Omental fat pad (tissue), 3 donors: ENCODE measurements at regions not wholly inside any gene's neighbourhood (a gene's known extent, or its start where the extent isn't known, plus 50 kb on each side); places are given as distances from the start of the nearest gene placed in this dataset.

Experiments
- ATAC-seq: fragments of 150-250 bp; one replicate; pipeline ENCODE4 v1.9.1; 2016; ENCODE audit warnings: mild to moderate bottlenecking, moderate library complexity; ENCODE audit not compliant: low FRiP score
- DNase-seq: peaks from one replicate; pipeline ENCODE4 v3.0.0-alpha.2; 2019; ENCODE audit warnings: low spot score
- CTCF ChIP-seq, 3 donors: fragments of 450-650 bp; IDR thresholded peaks; one replicate each; pipeline ENCODE4 v1.5.1; 2016 to 2017; ENCODE audit warnings: antibody characterized with exemption in 3 of 3, mild to moderate bottlenecking in 3 of 3, moderate library complexity in 2 of 3

- DNase-seq: no peak
- no peak for ATAC-seq
- TF ChIP-seq CTCF (IDR thresholded peaks at IDR 0.05): no peak
Observed at GRCh38 chr3:194995334-194995733, 275.6 kb downstream of the XXYLT1 start.

GRCh38 chr3:194995922-194996321 lies 275.0 kb downstream of the XXYLT1 start:
- ATAC-seq (no peak), DNase-seq (no peak)
- TF ChIP-seq CTCF (IDR thresholded peaks at IDR 0.05): no peak

- DNase-seq: no peak
- TF ChIP-seq CTCF (IDR thresholded peaks at IDR 0.05): no peak
- no peak for ATAC-seq
Observed at GRCh38 chr3:194996746-194997145, 274.2 kb downstream of the XXYLT1 start.

- TF ChIP-seq CTCF (IDR thresholded peaks at IDR 0.05): no peak
- DNase-seq: no peak
Observed at GRCh38 chr3:194998417-194998816, 272.5 kb downstream of the XXYLT1 start.

GRCh38 chr3:194998948-194999347 lies 272.0 kb downstream of the XXYLT1 start:
- TF ChIP-seq CTCF (IDR thresholded peaks at IDR 0.05): no peak
- ATAC-seq: no peak

More at GRCh38 chr3:194998417-194998816, 272.5 kb downstream of the XXYLT1 start:
- no peak for ATAC-seq

GRCh38 chr3:194999491-194999890 lies 271.5 kb downstream of the XXYLT1 start:
- DNase-seq: no peak
- TF ChIP-seq CTCF (IDR thresholded peaks at IDR 0.05): no peak
- no peak for ATAC-seq

More at GRCh38 chr3:194998948-194999347, 272.0 kb downstream of the XXYLT1 start:
- no peak for DNase-seq

GRCh38 chr3:195001261-195001660 lies 269.7 kb downstream of the XXYLT1 start:
- no peak for TF ChIP-seq CTCF (IDR thresholded peaks at IDR 0.05)
- no peak for DNase-seq
- ATAC-seq: no peak
